ENCODE measurements at regions not wholly inside any gene's neighbourhood (a gene's known extent, or its start where the extent isn't known, plus 50 kb on each side); places are given as distances from the start of the nearest gene placed in this dataset.

DNA sequence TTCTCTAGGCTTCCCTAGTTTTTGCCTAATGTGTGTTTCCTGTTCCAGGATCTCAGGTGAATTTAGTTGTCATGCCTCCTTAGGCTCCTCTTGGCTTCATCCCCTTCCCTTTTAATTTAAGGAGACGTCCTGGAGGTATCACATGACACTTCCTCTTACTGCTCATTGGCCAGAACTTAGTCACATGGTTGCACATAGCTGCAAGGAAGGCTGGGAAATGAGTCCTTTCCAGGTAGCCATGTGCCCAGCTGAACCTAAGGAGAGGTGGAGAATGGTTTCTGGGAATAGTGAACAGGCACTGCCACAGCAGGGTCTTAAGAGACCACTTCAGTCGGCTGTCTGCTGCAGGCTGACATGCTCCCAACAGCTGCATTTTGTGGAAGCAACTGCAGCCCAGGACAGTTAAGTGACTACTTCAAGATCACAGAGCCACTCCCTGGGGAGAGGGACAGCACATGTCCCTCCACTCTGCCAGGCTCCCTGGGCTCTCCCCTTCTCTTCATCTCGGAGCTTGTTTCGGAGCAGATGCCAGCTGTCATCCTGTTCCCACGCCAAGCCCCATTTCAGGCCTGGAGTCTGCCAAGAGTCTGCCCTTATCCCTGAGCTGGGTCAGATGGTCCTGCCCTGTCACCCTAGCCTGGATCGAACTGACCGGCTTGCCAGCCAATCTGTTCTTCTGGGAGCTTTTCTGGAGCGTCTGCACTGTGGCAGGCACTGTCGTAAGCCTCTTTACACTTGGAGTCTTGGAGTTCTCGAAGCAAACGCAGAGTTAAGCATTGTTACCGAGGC, 81.4 kb upstream of the FOXF1 start:
- intact Hi-C loops (cut with DNase I), result no loop called here
- no peak for TF ChIP-seq POLR2A (IDR thresholded peaks at IDR 0.05)
- TF ChIP-seq, protein P1, sequence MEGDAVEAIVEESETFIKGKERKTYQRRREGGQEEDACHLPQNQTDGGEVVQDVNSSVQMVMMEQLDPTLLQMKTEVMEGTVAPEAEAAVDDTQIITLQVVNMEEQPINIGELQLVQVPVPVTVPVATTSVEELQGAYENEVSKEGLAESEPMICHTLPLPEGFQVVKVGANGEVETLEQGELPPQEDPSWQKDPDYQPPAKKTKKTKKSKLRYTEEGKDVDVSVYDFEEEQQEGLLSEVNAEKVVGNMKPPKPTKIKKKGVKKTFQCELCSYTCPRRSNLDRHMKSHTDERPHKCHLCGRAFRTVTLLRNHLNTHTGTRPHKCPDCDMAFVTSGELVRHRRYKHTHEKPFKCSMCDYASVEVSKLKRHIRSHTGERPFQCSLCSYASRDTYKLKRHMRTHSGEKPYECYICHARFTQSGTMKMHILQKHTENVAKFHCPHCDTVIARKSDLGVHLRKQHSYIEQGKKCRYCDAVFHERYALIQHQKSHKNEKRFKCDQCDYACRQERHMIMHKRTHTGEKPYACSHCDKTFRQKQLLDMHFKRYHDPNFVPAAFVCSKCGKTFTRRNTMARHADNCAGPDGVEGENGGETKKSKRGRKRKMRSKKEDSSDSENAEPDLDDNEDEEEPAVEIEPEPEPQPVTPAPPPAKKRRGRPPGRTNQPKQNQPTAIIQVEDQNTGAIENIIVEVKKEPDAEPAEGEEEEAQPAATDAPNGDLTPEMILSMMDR (IDR thresholded peaks at IDR 0.05), result no peak

DNA sequence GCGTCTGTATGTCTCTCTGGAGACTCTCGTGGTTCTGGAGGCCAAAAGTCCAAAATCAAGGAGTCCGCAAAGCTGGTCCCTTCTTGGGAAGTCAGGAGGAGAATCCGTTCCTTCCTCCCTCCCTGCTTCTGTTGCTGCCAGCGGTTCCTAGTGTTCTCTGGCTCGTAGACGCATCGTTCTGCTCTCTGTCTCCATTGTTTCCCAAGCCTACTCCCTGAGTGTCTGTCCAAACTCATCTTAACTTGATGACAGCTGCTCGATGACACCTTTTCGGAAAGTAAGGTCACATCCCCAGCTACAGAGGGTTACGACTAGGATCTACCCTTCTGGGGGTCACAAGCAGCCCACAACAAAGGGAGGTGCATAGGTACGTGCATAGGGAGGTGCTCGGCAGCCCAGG, 80.7 kb upstream of the FOXF1 start:
- H3K4me3 ChIP-seq (replicated peaks in 1 of 3), result no peak overlapping the region
- H3K4me1 ChIP-seq, result no peaks in the 10 kb centered on the region
- no peaks in the 10 kb centered on the region for H3K36me3 ChIP-seq
- no peaks in the 10 kb centered on the region for H3K9me3 ChIP-seq
- intact Hi-C loops (cut with DNase I), result no loop called here
- no peak for DNase-seq
- no peak for TF ChIP-seq POLR2A (IDR thresholded peaks at IDR 0.05)
- TF ChIP-seq, protein P1 (IDR thresholded peaks at IDR 0.05), result no peak
- 80 to 86% methylated on average over 13 of the region's 13 CpGs for WGBS, 2 donors
- no peaks in the 10 kb centered on the region for H3K27me3 ChIP-seq
- H3K27ac ChIP-seq, result no peak overlapping the region

More for the DNA sequence above, 81.4 kb upstream of the FOXF1 start:
- 67 to 85% methylated on average over 7 to 12 of the region's 12 CpGs for WGBS, 2 donors
- no peak for DNase-seq
- Histone ChIP-seq H3K4me1 (no peaks in the 10 kb centered on the region), H3K27ac (no peak overlapping the region), H3K36me3 (no peaks in the 10 kb centered on the region), H3K4me3 (replicated peaks in 1 of 3) (no peak overlapping the region), H3K9me3 (no peaks in the 10 kb centered on the region), H3K27me3 (no peaks in the 10 kb centered on the region)

DNA sequence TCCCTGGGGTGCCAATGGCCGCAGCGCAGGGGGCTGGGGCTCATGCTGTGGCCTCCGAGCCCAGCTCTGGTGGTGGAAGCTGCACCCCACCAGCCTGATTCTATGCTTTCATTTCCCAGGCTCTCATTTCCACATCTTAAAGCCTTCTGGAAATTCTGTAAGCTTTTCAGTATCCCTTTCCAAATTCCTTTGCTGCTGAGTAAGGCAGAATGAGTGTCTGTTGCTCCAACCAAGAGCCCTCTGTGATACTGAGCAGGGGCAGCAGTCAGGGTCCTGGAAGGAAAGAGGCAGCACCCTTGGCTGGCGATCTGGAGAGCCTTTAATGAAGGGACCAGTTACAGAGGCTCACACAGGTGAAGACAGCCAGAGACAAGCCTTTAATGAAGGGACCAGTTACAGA, 79.5 kb upstream of the FOXF1 start:
- DNase-seq, result no peak
- Histone ChIP-seq H3K9me3 (no peaks in the 10 kb centered on the region), H3K27me3 (no peaks in the 10 kb centered on the region), H3K36me3 (no peaks in the 10 kb centered on the region), H3K27ac (no peak overlapping the region), H3K4me3 (replicated peaks in 1 of 3) (no peak overlapping the region), H3K4me1 (no peaks in the 10 kb centered on the region)
- intact Hi-C loops (cut with DNase I), result no loop called here
- WGBS, 2 donors, result 68 to 76% methylated on average over 4 of the region's 4 CpGs
- no peak for TF ChIP-seq POLR2A (IDR thresholded peaks at IDR 0.05)
- TF ChIP-seq, protein P1 (IDR thresholded peaks at IDR 0.05), result no peak

DNA sequence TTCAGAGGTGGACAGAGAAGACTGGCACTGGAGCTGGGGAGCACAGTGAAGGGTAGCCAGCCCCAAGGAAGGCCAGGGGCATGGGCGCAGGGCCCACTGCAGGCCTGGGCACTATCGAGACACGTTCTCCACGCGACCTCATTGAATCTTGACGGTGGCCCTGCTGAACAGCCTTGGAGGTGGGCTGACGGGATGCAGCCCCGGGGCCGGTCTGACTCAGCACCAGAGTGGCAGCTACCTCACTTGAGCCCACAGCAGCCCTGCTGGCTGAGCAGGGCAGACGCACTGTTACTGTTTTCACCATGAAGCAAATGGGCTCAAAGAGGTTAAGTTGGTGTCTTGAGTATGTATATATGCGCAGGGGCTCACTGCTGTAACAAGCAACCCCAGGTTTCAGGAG, 78.8 kb upstream of the FOXF1 start:
- DNase-seq, result no peak
- TF ChIP-seq, protein P1 (IDR thresholded peaks at IDR 0.05), result no peak
- TF ChIP-seq POLR2A (IDR thresholded peaks at IDR 0.05), result no peak
- no peaks in the 10 kb centered on the region for H3K4me1 ChIP-seq
- intact Hi-C loops (cut with DNase I), result no loop called here
- 91 to 92% methylated on average over 5 to 11 of the region's 11 CpGs for WGBS, 2 donors
- no peaks in the 10 kb centered on the region for H3K27me3 ChIP-seq
- no peak overlapping the region for H3K27ac ChIP-seq
- H3K4me3 ChIP-seq (replicated peaks in 1 of 3), result no peak overlapping the region
- H3K36me3 ChIP-seq, result no peaks in the 10 kb centered on the region
- H3K9me3 ChIP-seq, result no peaks in the 10 kb centered on the region

DNA sequence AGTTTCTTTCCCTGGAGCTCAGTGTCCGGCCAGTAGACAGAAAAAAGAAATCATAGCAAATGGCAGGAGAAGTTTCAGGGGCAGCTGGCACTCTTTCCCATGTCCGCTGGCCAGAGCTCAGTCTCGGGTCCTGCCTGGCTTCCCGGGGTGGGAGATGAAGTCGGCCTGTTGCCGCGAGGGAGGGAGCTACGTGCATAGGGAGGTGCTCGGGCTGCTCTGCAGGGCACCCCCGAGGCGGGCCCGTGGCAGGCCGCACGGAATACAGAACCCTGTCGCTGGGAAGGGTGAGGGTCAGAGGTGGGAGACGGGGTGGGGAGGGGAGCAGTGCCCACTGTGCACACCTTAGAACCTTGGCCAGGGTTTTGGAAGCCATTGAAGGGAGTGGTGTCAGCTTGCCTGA, 78.3 kb upstream of the FOXF1 start:
- Histone ChIP-seq H3K4me1 (no peaks in the 10 kb centered on the region), H3K27me3 (no peaks in the 10 kb centered on the region), H3K9me3 (no peaks in the 10 kb centered on the region), H3K27ac (no peak overlapping the region), H3K36me3 (no peaks in the 10 kb centered on the region), H3K4me3 (replicated peaks in 1 of 3) (no peak overlapping the region)
- intact Hi-C loops (cut with DNase I), result no loop called here
- no peak for DNase-seq
- 86 to 87% methylated on average over 16 of the region's 16 CpGs for WGBS, 2 donors
- TF ChIP-seq, protein P1 (IDR thresholded peaks at IDR 0.05), result no peak
- no peak for TF ChIP-seq POLR2A (IDR thresholded peaks at IDR 0.05)
